ENCODE measurements at regions not wholly inside any gene's neighbourhood (a gene's known extent, or its start where the extent isn't known, plus 50 kb on each side); places are given as distances from the start of the nearest gene placed in this dataset.

GRCh38 chr16:35752773-35753558, 2293.6 kb downstream of the TP53TG3F start:
- TF ChIP-seq, protein P1, sequence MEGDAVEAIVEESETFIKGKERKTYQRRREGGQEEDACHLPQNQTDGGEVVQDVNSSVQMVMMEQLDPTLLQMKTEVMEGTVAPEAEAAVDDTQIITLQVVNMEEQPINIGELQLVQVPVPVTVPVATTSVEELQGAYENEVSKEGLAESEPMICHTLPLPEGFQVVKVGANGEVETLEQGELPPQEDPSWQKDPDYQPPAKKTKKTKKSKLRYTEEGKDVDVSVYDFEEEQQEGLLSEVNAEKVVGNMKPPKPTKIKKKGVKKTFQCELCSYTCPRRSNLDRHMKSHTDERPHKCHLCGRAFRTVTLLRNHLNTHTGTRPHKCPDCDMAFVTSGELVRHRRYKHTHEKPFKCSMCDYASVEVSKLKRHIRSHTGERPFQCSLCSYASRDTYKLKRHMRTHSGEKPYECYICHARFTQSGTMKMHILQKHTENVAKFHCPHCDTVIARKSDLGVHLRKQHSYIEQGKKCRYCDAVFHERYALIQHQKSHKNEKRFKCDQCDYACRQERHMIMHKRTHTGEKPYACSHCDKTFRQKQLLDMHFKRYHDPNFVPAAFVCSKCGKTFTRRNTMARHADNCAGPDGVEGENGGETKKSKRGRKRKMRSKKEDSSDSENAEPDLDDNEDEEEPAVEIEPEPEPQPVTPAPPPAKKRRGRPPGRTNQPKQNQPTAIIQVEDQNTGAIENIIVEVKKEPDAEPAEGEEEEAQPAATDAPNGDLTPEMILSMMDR (IDR thresholded peaks at IDR 0.05 in 8 of 11, conservative IDR thresholded peaks at IDR 0.05 in 3 of 11): no peak
- TF ChIP-seq POLR2A (IDR thresholded peaks at IDR 0.05): no peak
- TF ChIP-seq POLR2AphosphoS5 (IDR thresholded peaks at IDR 0.05): no peak
